Large intestine (tissue), 3 donors: ENCODE measurements at regions not wholly inside any gene's neighbourhood (a gene's known extent, or its start where the extent isn't known, plus 50 kb on each side); places are given as distances from the start of the nearest gene placed in this dataset.
A peak's percentile ranks its signal among the peaks of the same experiment; 100 is the strongest.

Experiments
- DNase-seq, 2 donors: peaks; one replicate each; pipeline versions ENCODE4 v3.0.0 to v3.0.0-alpha.2; 2013
- H3K27ac ChIP-seq: one replicate; pipeline ENCODE4 v1.5.1; 2013; ENCODE audit warnings: low read length
- H3K27me3 ChIP-seq: 2 replicates; pipeline ENCODE4 v1.6.1; 2013; ENCODE audit warnings: low read length; ENCODE audit not compliant: control insufficient read depth, insufficient read depth
- H3K36me3 ChIP-seq: 2 replicates; pipeline ENCODE4 v1.6.1; 2013; ENCODE audit warnings: low read length; ENCODE audit not compliant: control insufficient read depth, insufficient read depth
- H3K4me1 ChIP-seq: one replicate; pipeline ENCODE4 v1.6.1; 2013; ENCODE audit warnings: low read length; ENCODE audit not compliant: control insufficient read depth, insufficient read depth
- H3K4me3 ChIP-seq: one replicate; pipeline ENCODE4 v1.5.1; 2013; ENCODE audit warnings: low read length
- H3K9me3 ChIP-seq: one replicate; pipeline ENCODE4 v1.6.1; 2013; ENCODE audit warnings: mild to moderate bottlenecking, low read depth, low read length, moderate library complexity; ENCODE audit not compliant: control insufficient read depth
- WGBS: methylation state at CpG from one replicate; pipeline ENCODE4 v1.1.5; 2013; ENCODE audit warnings: low lambda C conversion rate; ENCODE audit not compliant: insufficient coverage; 5-methylcytosine and 5-hydroxymethylcytosine counted together

- Histone ChIP-seq H3K36me3 (no peaks in the 10 kb centered on the region), H3K27me3 (no peaks in the 10 kb centered on the region), H3K4me3 (no peak overlapping the region), H3K4me1 (no peaks in the 10 kb centered on the region), H3K9me3 (no peaks in the 10 kb centered on the region), H3K27ac (no peak overlapping the region)
- DNase-seq = no peak
- no CpG with 5 or more reads among the region's 1 CpG for WGBS
These were observed 199.0 kb downstream of the HTR7 start for GRCh38 chr10:90658791-90659190.

GRCh38 chr10:90665905-90666662 is 191.8 kb downstream of the HTR7 start:
- Histone ChIP-seq H3K27me3 (no peaks in the 10 kb centered on the region), H3K9me3 (no peaks in the 10 kb centered on the region), H3K36me3 (no peaks in the 10 kb centered on the region), H3K4me3 (no peak overlapping the region), H3K4me1 (no peaks in the 10 kb centered on the region), H3K27ac (no peak overlapping the region)
- WGBS = 50% methylated on average over 3 of the region's 8 CpGs
- DNase-seq = no peak

GRCh38 chr10:90674461-90674860 is 183.4 kb downstream of the HTR7 start:
- no peaks in the 10 kb centered on the region for H3K27me3 ChIP-seq
- 57% methylated on average over 1 of the region's 1 CpG for WGBS
- no peak for DNase-seq
- H3K9me3 ChIP-seq = no peaks in the 10 kb centered on the region
- no peak overlapping the region for H3K27ac ChIP-seq
- H3K4me3 ChIP-seq = no peak overlapping the region
- H3K4me1 ChIP-seq = no peaks in the 10 kb centered on the region
- H3K36me3 ChIP-seq = no peaks in the 10 kb centered on the region

- Histone ChIP-seq H3K4me1 (no peaks in the 10 kb centered on the region), H3K4me3 (no peak overlapping the region), H3K9me3 (no peaks in the 10 kb centered on the region), H3K36me3 (no peaks in the 10 kb centered on the region), H3K27me3 (no peaks in the 10 kb centered on the region), H3K27ac (no peak overlapping the region)
- peak; percentile 6 to 7 for DNase-seq
- no CpG with 5 or more reads among the region's 5 CpGs for WGBS
These were observed 182.9 kb downstream of the HTR7 start for GRCh38 chr10:90674928-90675327.

GRCh38 chr10:90675621-90676020 is 182.2 kb downstream of the HTR7 start:
- Histone ChIP-seq H3K4me1 (no peaks in the 10 kb centered on the region), H3K9me3 (no peaks in the 10 kb centered on the region), H3K36me3 (no peaks in the 10 kb centered on the region), H3K27ac (no peak overlapping the region), H3K4me3 (no peak overlapping the region), H3K27me3 (no peaks in the 10 kb centered on the region)
- 71% methylated on average over 1 of the region's 2 CpGs for WGBS
- DNase-seq = no peak
